NCI-H1092 treated with DMSO at 0.1 percent for 48 hours (cell line): ENCODE measurements at regions not wholly inside any gene's neighbourhood (a gene's known extent, or its start where the extent isn't known, plus 50 kb on each side); places are given as distances from the start of the nearest gene placed in this dataset.

Experiments used
- DNase-seq: peaks from one replicate; lab custom pipeline; 2025; lab: John Stamatoyannopoulos, UW

GRCh38 chr6:169965657-169966311, 214.4 kb downstream of the ERMARD start:
- no peak for DNase-seq

- DNase-seq = no peak
Observed at GRCh38 chr6:169965239-169965638, 213.8 kb downstream of the ERMARD start.

GRCh38 chr6:169964486-169965180, 213.2 kb downstream of the ERMARD start:
- DNase-seq = no peak

- DNase-seq = no peak
Observed at GRCh38 chr6:169963581-169964297, 212.3 kb downstream of the ERMARD start.

DNA sequence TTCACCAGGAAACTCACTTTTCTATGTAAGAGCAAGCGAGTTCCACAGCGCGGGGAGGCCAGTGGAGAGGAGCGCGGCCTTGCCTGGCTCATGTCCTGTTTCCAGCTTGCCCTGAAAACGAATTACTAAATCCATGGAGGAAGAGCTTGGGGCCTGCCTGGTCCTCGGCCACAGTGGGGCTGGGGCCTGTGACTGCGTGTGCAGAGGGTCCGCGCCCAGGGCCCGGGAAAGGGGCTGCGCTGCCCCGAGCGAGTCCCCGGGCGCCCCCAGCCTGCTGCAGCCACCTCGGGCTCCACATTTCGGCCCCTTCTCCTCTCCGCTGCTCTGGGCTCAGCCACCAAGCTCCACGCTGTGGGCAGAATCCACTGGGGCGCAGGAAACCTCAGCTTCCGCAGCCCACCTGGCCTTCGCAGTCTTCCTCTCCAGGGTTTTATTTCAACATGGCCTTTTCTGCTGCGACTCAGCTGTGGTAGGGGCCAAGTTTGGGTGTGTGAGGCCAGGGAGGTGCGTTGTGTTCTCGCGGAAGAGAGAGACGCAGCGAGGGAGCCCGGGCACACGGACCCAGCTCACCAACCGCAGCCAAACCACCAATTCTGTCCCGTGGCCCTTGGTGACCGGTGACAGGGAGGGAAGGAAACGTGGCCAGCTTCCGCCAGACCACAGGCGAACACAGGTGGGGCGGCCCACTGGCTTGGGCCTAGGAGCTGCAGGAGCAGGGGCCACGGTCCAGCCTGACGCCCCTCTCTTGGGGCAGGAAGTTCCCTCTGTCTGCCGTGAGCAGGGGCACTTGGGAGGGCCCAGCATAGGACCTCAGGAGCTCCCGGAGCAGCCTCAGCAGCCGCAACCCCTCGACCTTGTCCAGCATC, 211.4 kb downstream of the ERMARD start:
- DNase-seq = no peak

GRCh38 chr6:169961772-169962561, 210.5 kb downstream of the ERMARD start:
- DNase-seq = no peak

DNA sequence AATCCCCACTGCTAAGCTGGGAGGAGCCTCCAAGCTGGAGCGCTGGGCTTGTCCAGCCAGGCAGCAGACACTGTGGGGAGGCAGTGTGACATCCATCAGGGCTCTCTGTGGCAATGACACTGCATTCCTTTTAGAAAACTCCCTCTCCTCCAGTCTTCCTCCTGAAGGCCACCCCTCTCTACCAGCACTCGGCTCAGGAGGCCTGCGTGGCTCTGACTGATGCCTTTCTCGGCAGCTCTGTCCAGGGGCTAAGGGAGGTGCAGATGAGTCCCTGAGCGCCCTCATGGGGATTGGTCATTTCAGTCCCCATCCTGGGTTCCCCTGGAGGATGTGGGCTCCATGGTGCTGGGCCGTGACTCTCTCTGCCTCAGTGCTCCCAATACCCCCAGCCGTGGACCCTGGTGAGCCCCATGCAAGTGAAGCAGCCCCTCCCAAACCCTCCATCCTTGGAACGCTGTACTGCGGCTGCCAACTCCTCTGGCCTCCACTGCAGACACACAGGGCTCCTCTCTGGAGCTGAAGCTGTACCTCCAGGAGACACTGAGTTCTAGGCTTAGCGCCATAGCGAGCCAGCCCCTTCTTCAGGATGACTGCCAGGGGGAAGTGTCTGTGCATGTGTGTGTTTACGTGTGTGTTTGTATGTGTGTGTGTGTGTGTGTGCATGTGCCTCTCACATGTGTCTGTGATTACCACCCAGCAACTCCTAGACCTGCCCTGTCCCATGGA, 209.6 kb downstream of the ERMARD start:
- no peak for DNase-seq

- no peak for DNase-seq
Observed at GRCh38 chr6:169960521-169960885, 209.1 kb downstream of the ERMARD start.

GRCh38 chr6:169960003-169960344, 208.6 kb downstream of the ERMARD start:
- peak; percentile 43 for DNase-seq

GRCh38 chr6:169959136-169960002, 207.9 kb downstream of the ERMARD start:
- peak; percentile 81 for DNase-seq

- DNase-seq = no peak
Observed at GRCh38 chr6:169958510-169958909, 207.1 kb downstream of the ERMARD start.

- no peak for DNase-seq
Observed at GRCh38 chr6:169957351-169957963, 206.0 kb downstream of the ERMARD start.

- no peak for DNase-seq
Observed at GRCh38 chr6:169956580-169956979, 205.2 kb downstream of the ERMARD start.

- no peak for DNase-seq
Observed at GRCh38 chr6:169955731-169956437, 204.5 kb downstream of the ERMARD start.

DNA sequence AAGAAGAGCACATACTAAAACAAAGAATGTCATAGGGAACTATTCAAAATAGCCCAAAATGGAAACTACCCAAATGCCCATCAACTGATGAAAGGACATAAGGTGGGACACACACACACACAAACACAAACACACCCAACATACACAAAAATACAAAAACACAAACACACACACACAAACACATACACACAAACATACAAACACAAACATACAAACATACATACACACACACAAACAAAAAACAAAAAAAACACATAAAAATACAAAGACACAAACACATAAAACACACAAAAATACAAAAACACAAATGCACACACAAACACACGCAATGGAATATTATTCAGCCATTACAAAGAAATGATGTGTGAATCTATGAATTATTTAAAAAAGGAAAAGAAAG, 203.6 kb downstream of the ERMARD start:
- DNase-seq = no peak

DNA sequence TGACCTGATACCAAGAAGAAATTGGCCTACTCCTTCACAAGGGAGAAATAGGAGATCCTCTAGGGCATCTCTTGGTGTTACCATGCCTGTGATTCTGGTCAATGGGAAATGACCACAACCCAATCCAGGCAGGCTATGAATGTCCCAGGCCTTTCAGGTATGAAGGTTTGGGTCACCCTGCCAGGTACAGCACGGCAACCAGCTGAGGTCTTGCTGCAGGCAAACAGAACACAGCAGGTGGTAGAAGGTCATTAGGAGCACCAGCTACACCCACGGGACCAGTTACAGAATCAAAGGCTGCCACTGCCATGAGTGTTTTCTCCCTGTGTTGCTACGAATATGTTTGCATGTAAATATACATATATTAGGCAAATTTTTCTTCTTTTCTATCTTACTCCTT, 202.3 kb downstream of the ERMARD start:
- peak; percentile 12 for DNase-seq

GRCh38 chr6:169950558-169950957, 199.1 kb downstream of the ERMARD start:
- DNase-seq = peak; percentile 71

DNA sequence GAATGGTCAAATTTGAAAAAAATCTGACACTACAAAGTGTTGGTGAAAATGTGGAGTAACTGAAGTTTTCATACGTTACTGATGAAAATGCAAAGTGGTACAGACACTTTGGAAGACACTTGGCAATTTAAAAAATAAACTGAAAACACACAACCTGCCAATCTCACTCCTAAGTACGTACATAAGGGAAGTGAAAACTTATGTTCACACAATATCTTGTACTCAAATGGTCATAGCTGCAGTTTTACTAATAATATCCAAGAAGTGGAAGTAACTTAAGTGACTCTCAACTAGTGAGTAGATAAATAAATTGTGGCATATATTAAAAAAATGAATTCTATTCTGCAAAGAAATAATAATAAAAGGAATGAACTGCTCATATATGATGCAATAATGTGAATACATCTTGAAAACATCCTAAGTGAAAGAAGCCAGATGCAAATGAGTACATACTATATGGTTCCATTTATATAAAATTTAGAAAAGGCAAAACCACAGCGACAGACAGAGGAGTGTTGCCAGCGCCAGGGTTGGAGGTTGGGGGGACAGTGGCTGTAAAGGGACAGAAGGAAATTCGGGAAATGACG, 198.2 kb downstream of the ERMARD start:
- DNase-seq = no peak
